ENCODE measurements at regions not wholly inside any gene's neighbourhood (a gene's known extent, or its start where the extent isn't known, plus 50 kb on each side); places are given as distances from the start of the nearest gene placed in this dataset.

GRCh38 chr5:82537687-82538306 lies 259.6 kb upstream of the RPS23 start:
- TF ChIP-seq, protein P1, sequence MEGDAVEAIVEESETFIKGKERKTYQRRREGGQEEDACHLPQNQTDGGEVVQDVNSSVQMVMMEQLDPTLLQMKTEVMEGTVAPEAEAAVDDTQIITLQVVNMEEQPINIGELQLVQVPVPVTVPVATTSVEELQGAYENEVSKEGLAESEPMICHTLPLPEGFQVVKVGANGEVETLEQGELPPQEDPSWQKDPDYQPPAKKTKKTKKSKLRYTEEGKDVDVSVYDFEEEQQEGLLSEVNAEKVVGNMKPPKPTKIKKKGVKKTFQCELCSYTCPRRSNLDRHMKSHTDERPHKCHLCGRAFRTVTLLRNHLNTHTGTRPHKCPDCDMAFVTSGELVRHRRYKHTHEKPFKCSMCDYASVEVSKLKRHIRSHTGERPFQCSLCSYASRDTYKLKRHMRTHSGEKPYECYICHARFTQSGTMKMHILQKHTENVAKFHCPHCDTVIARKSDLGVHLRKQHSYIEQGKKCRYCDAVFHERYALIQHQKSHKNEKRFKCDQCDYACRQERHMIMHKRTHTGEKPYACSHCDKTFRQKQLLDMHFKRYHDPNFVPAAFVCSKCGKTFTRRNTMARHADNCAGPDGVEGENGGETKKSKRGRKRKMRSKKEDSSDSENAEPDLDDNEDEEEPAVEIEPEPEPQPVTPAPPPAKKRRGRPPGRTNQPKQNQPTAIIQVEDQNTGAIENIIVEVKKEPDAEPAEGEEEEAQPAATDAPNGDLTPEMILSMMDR (IDR thresholded peaks at IDR 0.05), result no peak
- TF ChIP-seq POLR2A (IDR thresholded peaks at IDR 0.05) (no peak), EP300 (IDR thresholded peaks at IDR 0.05) (no peak)

Measured in tibial nerve (tissue), 4 donors.